ENCODE measurements at regions not wholly inside any gene's neighbourhood (a gene's known extent, or its start where the extent isn't known, plus 50 kb on each side); places are given as distances from the start of the nearest gene placed in this dataset.

GRCh38 chr1:113199760-113200455 is 126.9 kb downstream of the LRIG2 start:
- TF ChIP-seq MAFK (IDR thresholded peaks at IDR 0.05; ENCODE audit: partially characterized antibody) (no peak), CTCF (IDR thresholded peaks at IDR 0.05) (no peak), POLR2A (IDR thresholded peaks at IDR 0.05; ENCODE audit: low read length) (no peak), EP300 (IDR thresholded peaks at IDR 0.05) (no peak), CHD2 (IDR thresholded peaks at IDR 0.05; ENCODE audit: low read length, partially characterized antibody) (no peak), CBX8 (IDR thresholded peaks at IDR 0.05) (no peak), ZC3H11A (IDR thresholded peaks at IDR 0.05) (no peak), RFX5 (IDR thresholded peaks at IDR 0.05) (no peak), SMC3 (IDR thresholded peaks at IDR 0.05) (no peak), FOSB (CRISPR knock-in tag; IDR thresholded peaks at IDR 0.05) (no peak)
- TF ChIP-seq, protein P1, sequence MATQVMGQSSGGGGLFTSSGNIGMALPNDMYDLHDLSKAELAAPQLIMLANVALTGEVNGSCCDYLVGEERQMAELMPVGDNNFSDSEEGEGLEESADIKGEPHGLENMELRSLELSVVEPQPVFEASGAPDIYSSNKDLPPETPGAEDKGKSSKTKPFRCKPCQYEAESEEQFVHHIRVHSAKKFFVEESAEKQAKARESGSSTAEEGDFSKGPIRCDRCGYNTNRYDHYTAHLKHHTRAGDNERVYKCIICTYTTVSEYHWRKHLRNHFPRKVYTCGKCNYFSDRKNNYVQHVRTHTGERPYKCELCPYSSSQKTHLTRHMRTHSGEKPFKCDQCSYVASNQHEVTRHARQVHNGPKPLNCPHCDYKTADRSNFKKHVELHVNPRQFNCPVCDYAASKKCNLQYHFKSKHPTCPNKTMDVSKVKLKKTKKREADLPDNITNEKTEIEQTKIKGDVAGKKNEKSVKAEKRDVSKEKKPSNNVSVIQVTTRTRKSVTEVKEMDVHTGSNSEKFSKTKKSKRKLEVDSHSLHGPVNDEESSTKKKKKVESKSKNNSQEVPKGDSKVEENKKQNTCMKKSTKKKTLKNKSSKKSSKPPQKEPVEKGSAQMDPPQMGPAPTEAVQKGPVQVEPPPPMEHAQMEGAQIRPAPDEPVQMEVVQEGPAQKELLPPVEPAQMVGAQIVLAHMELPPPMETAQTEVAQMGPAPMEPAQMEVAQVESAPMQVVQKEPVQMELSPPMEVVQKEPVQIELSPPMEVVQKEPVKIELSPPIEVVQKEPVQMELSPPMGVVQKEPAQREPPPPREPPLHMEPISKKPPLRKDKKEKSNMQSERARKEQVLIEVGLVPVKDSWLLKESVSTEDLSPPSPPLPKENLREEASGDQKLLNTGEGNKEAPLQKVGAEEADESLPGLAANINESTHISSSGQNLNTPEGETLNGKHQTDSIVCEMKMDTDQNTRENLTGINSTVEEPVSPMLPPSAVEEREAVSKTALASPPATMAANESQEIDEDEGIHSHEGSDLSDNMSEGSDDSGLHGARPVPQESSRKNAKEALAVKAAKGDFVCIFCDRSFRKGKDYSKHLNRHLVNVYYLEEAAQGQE (IDR thresholded peaks at IDR 0.05) = no peak
